ENCODE measurements at regions not wholly inside any gene's neighbourhood (a gene's known extent, or its start where the extent isn't known, plus 50 kb on each side); places are given as distances from the start of the nearest gene placed in this dataset.

DNA sequence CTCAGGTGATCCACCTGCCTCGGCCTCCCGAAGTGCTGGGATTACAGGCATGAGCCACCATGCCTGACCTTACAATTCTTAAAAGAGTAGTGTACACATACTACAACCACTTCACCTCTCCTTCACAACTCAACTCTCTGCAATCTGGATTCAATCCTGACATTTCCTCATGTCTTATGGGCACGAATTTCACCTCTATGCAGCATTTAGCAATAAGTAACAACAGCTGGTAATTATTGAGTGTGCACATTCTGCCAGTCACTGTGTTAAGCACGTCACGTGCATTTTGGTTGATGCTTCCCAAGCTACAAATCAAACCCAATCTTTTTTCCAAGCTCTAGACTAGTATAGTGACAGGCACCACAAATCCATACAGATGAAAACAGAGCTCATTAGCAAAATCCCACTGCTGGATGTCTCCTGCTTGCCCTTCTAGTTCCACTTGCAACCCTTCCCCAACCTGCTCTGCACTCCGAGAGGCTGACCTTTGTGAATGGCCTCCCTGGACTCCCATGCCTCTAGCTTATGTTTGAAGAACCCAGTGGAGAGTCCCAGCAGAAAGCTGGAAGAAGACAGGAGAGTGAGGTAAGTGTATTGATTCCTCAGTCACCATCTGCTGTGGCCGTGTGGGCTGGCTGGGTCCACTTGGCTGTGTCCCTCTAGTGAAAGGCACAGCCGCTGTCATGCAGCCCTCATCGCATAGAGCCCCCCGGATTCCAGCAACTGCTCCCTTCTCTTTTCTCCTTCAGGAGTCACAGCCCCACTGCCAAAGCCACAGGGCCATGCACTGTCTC is 176.5 kb downstream of the MEX3B start:
- Histone ChIP-seq H3K9me3 (no peaks in the 10 kb centered on the region), H3K4me1 (no peaks in the 10 kb centered on the region), H3K4me3 (no peak overlapping the region), H3K36me3 (no peaks in the 10 kb centered on the region), H3K27ac (no peak overlapping the region), H3K27me3 (no peaks in the 10 kb centered on the region)
- TF ChIP-seq POLR2A (IDR thresholded peaks at IDR 0.05) (no peak), CTCF (IDR thresholded peaks at IDR 0.05) (no peak)
- intact Hi-C loops (cut with DNase I), result no loop called here
- ATAC-seq (no peak), DNase-seq (no peak)
- WGBS (ENCODE audit: insufficient coverage, low coverage, low lambda C conversion rate, missing lambda C conversion rate), result 70% methylated on average over 7 of the region's 10 CpGs

GRCh38 chr15:81865850-81866537 is 179.8 kb downstream of the MEX3B start:
- intact Hi-C loops (cut with DNase I), result no loop called here
- no peaks in the 10 kb centered on the region for H3K36me3 ChIP-seq
- DNase-seq (no peak), ATAC-seq (no peak)
- no peak overlapping the region for H3K4me3 ChIP-seq
- no peak overlapping the region for H3K27ac ChIP-seq
- no peaks in the 10 kb centered on the region for H3K27me3 ChIP-seq
- H3K9me3 ChIP-seq, result no peaks in the 10 kb centered on the region
- H3K4me1 ChIP-seq, result no peaks in the 10 kb centered on the region
- TF ChIP-seq CTCF (IDR thresholded peaks at IDR 0.05) (no peak), POLR2A (IDR thresholded peaks at IDR 0.05) (no peak)
- 71% methylated on average over 11 of the region's 11 CpGs for WGBS (ENCODE audit: insufficient coverage, low coverage, low lambda C conversion rate, missing lambda C conversion rate)

- H3K4me1 ChIP-seq, result no peaks in the 10 kb centered on the region
- H3K9me3 ChIP-seq, result no peaks in the 10 kb centered on the region
- no peaks in the 10 kb centered on the region for H3K27me3 ChIP-seq
- no peaks in the 10 kb centered on the region for H3K36me3 ChIP-seq
- H3K4me3 ChIP-seq, result no peak overlapping the region
- 9% methylated on average over 2 of the region's 2 CpGs for WGBS (ENCODE audit: insufficient coverage, low coverage, low lambda C conversion rate, missing lambda C conversion rate)
- intact Hi-C loops (cut with DNase I), result no loop called here
- DNase-seq, result no peak
- H3K27ac ChIP-seq, result no peak overlapping the region
- no peak for ATAC-seq
- no peak for TF ChIP-seq CTCF (IDR thresholded peaks at IDR 0.05)
- TF ChIP-seq POLR2A (IDR thresholded peaks at IDR 0.05), result no peak
These were observed 182.7 kb downstream of the MEX3B start for GRCh38 chr15:81863162-81863561.

GRCh38 chr15:81859737-81860516 is 185.9 kb downstream of the MEX3B start:
- H3K27ac ChIP-seq, result no peak overlapping the region
- H3K9me3 ChIP-seq, result no peaks in the 10 kb centered on the region
- no peaks in the 10 kb centered on the region for H3K4me1 ChIP-seq
- no peaks in the 10 kb centered on the region for H3K36me3 ChIP-seq
- ATAC-seq (no peak), DNase-seq (no peak)
- intact Hi-C loops (cut with DNase I), result no loop called here
- no peak for TF ChIP-seq CTCF (IDR thresholded peaks at IDR 0.05)
- TF ChIP-seq POLR2A (IDR thresholded peaks at IDR 0.05), result no peak
- H3K27me3 ChIP-seq, result no peaks in the 10 kb centered on the region
- 67% methylated on average over 7 of the region's 9 CpGs for WGBS (ENCODE audit: insufficient coverage, low coverage, low lambda C conversion rate, missing lambda C conversion rate)
- no peak overlapping the region for H3K4me3 ChIP-seq

Measured in right lobe of liver (tissue), 6 donors.